ENCODE measurements at regions not wholly inside any gene's neighbourhood (a gene's known extent, or its start where the extent isn't known, plus 50 kb on each side); places are given as distances from the start of the nearest gene placed in this dataset.

GRCh38 chr1:213899413-213899812 lies 88.4 kb upstream of the PROX1 start:
- H3K36me3 ChIP-seq = no peaks in the 10 kb centered on the region
- H3K4me3 ChIP-seq = no peak overlapping the region
- DNase-seq = no peak
- TF ChIP-seq CTCF (IDR thresholded peaks at IDR 0.05) (no peak), POLR2A (IDR thresholded peaks at IDR 0.05) (no peak), EP300 (IDR thresholded peaks at IDR 0.05; ENCODE audit: low read depth) (no peak)
- H3K27me3 ChIP-seq = no peaks in the 10 kb centered on the region
- no peaks in the 10 kb centered on the region for H3K4me1 ChIP-seq
- H3K9me3 ChIP-seq = no peaks in the 10 kb centered on the region
- H3K27ac ChIP-seq = no peak overlapping the region
- WGBS, 2 donors (ENCODE audit: low coverage in 1 of 2) = 55 to 68% methylated on average over 4 of the region's 4 CpGs
- in situ Hi-C loops (cut with MboI; ENCODE audit: low pct_ligation_motif_present in 1 of 4, low pct_unique_long_range_greater_than_20kb in 1 of 4, low sequenced_read_pairs in 3 of 4) = no loop called here
- intact Hi-C loops (cut with DNase I; ENCODE audit: low total_unique reads) = no loop called here

- intact Hi-C loops (cut with DNase I; ENCODE audit: low total_unique reads) = no loop called here
- DNase-seq = no peak
- H3K4me3 ChIP-seq = no peak overlapping the region
- H3K27ac ChIP-seq = no peak overlapping the region
- 87% methylated on average over 13 of the region's 13 CpGs; no CpG with 5 or more reads in 1 of the 2 donors for WGBS, 2 donors (ENCODE audit: low coverage in 1 of 2)
- H3K27me3 ChIP-seq = no peaks in the 10 kb centered on the region
- no peaks in the 10 kb centered on the region for H3K4me1 ChIP-seq
- H3K9me3 ChIP-seq = no peaks in the 10 kb centered on the region
- TF ChIP-seq EP300 (IDR thresholded peaks at IDR 0.05; ENCODE audit: low read depth) = no peak
- TF ChIP-seq POLR2AphosphoS5 (IDR thresholded peaks at IDR 0.05) = no peak
- TF ChIP-seq CTCF (IDR thresholded peaks at IDR 0.05) = no peak
- no peak for TF ChIP-seq POLR2A (IDR thresholded peaks at IDR 0.05)
- in situ Hi-C loops (cut with MboI; ENCODE audit: low pct_ligation_motif_present in 1 of 4, low pct_unique_long_range_greater_than_20kb in 1 of 4, low sequenced_read_pairs in 3 of 4) = no loop called here
- H3K36me3 ChIP-seq = no peaks in the 10 kb centered on the region
These were observed 82.4 kb upstream of the PROX1 start for GRCh38 chr1:213905344-213905743.

GRCh38 chr1:213908521-213908920 lies 79.3 kb upstream of the PROX1 start:
- H3K9me3 ChIP-seq = no peaks in the 10 kb centered on the region
- H3K27me3 ChIP-seq = no peaks in the 10 kb centered on the region
- H3K27ac ChIP-seq = no peak overlapping the region
- in situ Hi-C loops (cut with MboI; ENCODE audit: low pct_ligation_motif_present in 1 of 4, low pct_unique_long_range_greater_than_20kb in 1 of 4, low sequenced_read_pairs in 3 of 4) = no loop called here
- intact Hi-C loops (cut with DNase I; ENCODE audit: low total_unique reads) = no loop called here
- no peaks in the 10 kb centered on the region for H3K4me1 ChIP-seq
- H3K36me3 ChIP-seq = no peaks in the 10 kb centered on the region
- 83 to 96% methylated on average over 2 to 4 of the region's 4 CpGs for WGBS, 2 donors (ENCODE audit: low coverage in 1 of 2)
- no peak overlapping the region for H3K4me3 ChIP-seq
- no peak for DNase-seq
- TF ChIP-seq POLR2AphosphoS5 (IDR thresholded peaks at IDR 0.05) = no peak
- TF ChIP-seq CTCF (IDR thresholded peaks at IDR 0.05) = no peak
- no peak for TF ChIP-seq POLR2A (IDR thresholded peaks at IDR 0.05)
- no peak for TF ChIP-seq EP300 (IDR thresholded peaks at IDR 0.05; ENCODE audit: low read depth)

GRCh38 chr1:213914392-213914791 lies 73.4 kb upstream of the PROX1 start:
- TF ChIP-seq POLR2A (IDR thresholded peaks at IDR 0.05) = no peak
- TF ChIP-seq POLR2AphosphoS5 (IDR thresholded peaks at IDR 0.05) = no peak
- no peak for TF ChIP-seq EP300 (IDR thresholded peaks at IDR 0.05; ENCODE audit: low read depth)
- no peak for TF ChIP-seq CTCF (IDR thresholded peaks at IDR 0.05)
- no peaks in the 10 kb centered on the region for H3K4me1 ChIP-seq
- in situ Hi-C loops (cut with MboI; ENCODE audit: low pct_ligation_motif_present in 1 of 4, low pct_unique_long_range_greater_than_20kb in 1 of 4, low sequenced_read_pairs in 3 of 4) (no loop called here), intact Hi-C loops (cut with DNase I; ENCODE audit: low total_unique reads) (no loop called here)
- no peaks in the 10 kb centered on the region for H3K9me3 ChIP-seq
- no peak overlapping the region for H3K27ac ChIP-seq
- DNase-seq = no peak
- WGBS, 2 donors (ENCODE audit: low coverage in 1 of 2) = 67 to 75% methylated on average over 3 to 6 of the region's 6 CpGs
- no peaks in the 10 kb centered on the region for H3K36me3 ChIP-seq
- H3K4me3 ChIP-seq = no peak overlapping the region
- no peaks in the 10 kb centered on the region for H3K27me3 ChIP-seq
